Osteoblast (primary cell): ENCODE measurements at regions not wholly inside any gene's neighbourhood (a gene's known extent, or its start where the extent isn't known, plus 50 kb on each side); places are given as distances from the start of the nearest gene placed in this dataset.
"Not testable (repeated sequence)": the region's sequence is repeated elsewhere in the genome, so short reads cannot be mapped to it uniquely, and the experiment has no call there.

Experiments used
- DNase-seq: peaks from one replicate; pipeline ENCODE4 v3.0.0; 2011; ENCODE audit warnings: low spot score, mixed read lengths; ENCODE audit not compliant: insufficient read length; ENCODE audit errors: missing footprints
- H2AFZ ChIP-seq: 2 replicates; pipeline ENCODE4 v1.6.0; 2011; ENCODE audit warnings: mild to moderate bottlenecking, low read length
- H3K27ac ChIP-seq: 2 replicates; pipeline ENCODE4 v1.5.1; 2011; ENCODE audit warnings: mild to moderate bottlenecking, low read depth, low read length, moderate library complexity
- H3K27me3 ChIP-seq: 2 replicates; pipeline ENCODE4 v1.6.0; 2012; ENCODE audit warnings: mild to moderate bottlenecking, control low read depth, inconsistent platforms, low read length, moderate library complexity; ENCODE audit not compliant: insufficient read depth
- H3K36me3 ChIP-seq: 2 replicates; pipeline ENCODE4 v1.5.1; 2011; ENCODE audit warnings: mild to moderate bottlenecking, low read length, control low read depth, moderate library complexity; ENCODE audit not compliant: insufficient read depth
- H3K4me1 ChIP-seq: 2 replicates; pipeline ENCODE4 v1.5.1; 2011; ENCODE audit warnings: mild to moderate bottlenecking, low read length, control low read depth, moderate library complexity; ENCODE audit not compliant: insufficient read depth
- H3K4me2 ChIP-seq: 2 replicates; pipeline ENCODE4 v1.6.0; 2011; ENCODE audit warnings: mild to moderate bottlenecking, low read length; ENCODE audit not compliant: insufficient read depth
- H3K4me3 ChIP-seq: fragments of 200-600 bp; sonication (generic); 3 replicates; pipeline ENCODE4 v1.5.1; 2012; ENCODE audit warnings: mild to moderate bottlenecking, low read length, inconsistent platforms; ENCODE audit not compliant: insufficient read depth
- H3K79me2 ChIP-seq: 2 replicates; pipeline ENCODE4 v1.6.0; 2012; ENCODE audit warnings: mild to moderate bottlenecking, low read length, control low read depth, inconsistent platforms; ENCODE audit not compliant: insufficient read depth
- H3K9me3 ChIP-seq: 2 replicates; pipeline ENCODE4 v1.5.1; 2011; ENCODE audit warnings: low read depth, low read length, control low read depth
- H4K20me1 ChIP-seq: 2 replicates; pipeline ENCODE4 v1.6.0; 2012; ENCODE audit warnings: mild to moderate bottlenecking, low read length, control low read depth; ENCODE audit not compliant: insufficient read depth
- TF ChIP-seq, protein P1 (sequence below): IDR thresholded peaks from 2 replicates; pipeline ENCODE4 v1.5.1; 2011; ENCODE audit warnings: mild to moderate bottlenecking, low read depth, low read length, moderate library complexity; ENCODE audit errors: extremely low read depth

DNA sequence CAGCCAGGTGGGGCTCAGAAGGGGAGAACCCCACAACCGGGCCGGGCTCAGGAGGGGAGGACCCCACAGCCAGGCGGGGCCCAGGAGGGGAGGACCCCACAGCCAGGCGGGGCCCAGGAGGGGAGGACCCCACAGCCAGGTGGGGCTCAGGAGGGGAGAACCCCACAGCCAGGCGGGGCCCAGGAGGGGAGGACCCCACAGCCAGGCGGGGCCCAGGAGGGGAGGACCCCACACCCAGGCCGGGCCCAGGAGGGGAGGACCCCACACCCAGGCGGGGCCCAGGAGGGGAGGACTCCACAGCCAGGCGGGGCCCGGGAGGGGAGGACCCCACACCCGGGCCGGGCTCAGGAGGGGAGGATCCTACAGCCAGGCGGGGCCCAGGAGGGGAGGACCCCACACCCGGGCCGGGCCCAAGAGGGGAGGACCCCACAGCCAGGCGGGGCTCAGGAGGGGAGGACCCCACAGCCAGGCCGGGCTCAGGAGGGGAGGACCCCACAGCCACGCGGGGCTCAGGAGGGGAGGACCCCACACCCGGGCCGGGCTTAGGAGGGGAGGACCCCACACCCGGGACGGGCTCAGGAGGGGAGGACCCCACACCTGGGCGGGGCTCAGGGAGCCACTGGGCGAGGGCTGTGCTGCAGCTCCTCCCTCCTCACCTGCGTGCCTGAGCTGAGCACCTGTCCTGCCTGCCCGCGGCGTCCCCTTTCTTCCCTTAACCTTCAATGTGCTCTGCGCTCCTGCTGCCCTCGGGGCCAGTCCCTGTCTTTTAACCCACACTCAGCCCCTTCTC is 131.4 kb downstream of the IGLL1 start:
- H4K20me1 ChIP-seq, H3K4me3 ChIP-seq, H3K27me3 ChIP-seq, H3K36me3 ChIP-seq, H3K4me1 ChIP-seq, DNase-seq, H2AFZ ChIP-seq, H3K27ac ChIP-seq, H3K9me3 ChIP-seq, H3K4me2 ChIP-seq, H3K79me2 ChIP-seq: not testable (repeated sequence)

DNA sequence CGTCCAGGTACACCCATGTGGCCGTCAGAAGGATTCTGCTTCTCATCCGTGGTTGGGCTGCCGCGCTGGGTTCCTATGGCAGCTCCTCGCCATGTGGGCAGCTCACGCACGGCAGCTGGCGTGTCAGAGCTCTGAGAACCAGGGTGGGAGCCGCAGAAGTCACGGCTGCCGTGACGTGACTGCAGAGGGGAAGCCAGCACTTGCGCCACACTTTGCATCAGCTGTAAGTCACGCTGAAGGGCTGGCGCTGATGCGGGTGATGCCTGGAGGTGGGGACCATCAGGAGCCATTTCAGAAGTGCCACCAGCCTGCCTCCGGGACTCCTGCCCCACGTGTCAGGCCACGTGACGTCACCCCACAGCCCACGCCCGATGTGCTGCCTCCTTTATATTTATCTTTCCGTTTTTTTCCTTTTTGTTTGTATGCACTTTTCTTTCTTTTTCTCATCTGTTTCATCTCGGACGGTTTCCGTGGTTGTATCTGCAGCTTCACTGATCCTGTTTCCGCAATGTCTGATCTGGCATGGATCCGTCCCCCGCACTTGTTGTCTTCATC is 133.2 kb downstream of the IGLL1 start:
- no peak overlapping the region for H3K4me2 ChIP-seq
- no peaks in the 10 kb centered on the region for H3K27me3 ChIP-seq
- H3K36me3 ChIP-seq = no peaks in the 10 kb centered on the region
- no peak overlapping the region for H2AFZ ChIP-seq
- TF ChIP-seq, protein P1, sequence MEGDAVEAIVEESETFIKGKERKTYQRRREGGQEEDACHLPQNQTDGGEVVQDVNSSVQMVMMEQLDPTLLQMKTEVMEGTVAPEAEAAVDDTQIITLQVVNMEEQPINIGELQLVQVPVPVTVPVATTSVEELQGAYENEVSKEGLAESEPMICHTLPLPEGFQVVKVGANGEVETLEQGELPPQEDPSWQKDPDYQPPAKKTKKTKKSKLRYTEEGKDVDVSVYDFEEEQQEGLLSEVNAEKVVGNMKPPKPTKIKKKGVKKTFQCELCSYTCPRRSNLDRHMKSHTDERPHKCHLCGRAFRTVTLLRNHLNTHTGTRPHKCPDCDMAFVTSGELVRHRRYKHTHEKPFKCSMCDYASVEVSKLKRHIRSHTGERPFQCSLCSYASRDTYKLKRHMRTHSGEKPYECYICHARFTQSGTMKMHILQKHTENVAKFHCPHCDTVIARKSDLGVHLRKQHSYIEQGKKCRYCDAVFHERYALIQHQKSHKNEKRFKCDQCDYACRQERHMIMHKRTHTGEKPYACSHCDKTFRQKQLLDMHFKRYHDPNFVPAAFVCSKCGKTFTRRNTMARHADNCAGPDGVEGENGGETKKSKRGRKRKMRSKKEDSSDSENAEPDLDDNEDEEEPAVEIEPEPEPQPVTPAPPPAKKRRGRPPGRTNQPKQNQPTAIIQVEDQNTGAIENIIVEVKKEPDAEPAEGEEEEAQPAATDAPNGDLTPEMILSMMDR = no peak
- H3K4me1 ChIP-seq = no peaks in the 10 kb centered on the region
- no peak overlapping the region for H3K27ac ChIP-seq
- no peak for DNase-seq
- no peaks in the 10 kb centered on the region for H3K79me2 ChIP-seq
- H3K4me3 ChIP-seq = no peak overlapping the region
- no peaks in the 10 kb centered on the region for H4K20me1 ChIP-seq
- no peaks in the 10 kb centered on the region for H3K9me3 ChIP-seq

DNA sequence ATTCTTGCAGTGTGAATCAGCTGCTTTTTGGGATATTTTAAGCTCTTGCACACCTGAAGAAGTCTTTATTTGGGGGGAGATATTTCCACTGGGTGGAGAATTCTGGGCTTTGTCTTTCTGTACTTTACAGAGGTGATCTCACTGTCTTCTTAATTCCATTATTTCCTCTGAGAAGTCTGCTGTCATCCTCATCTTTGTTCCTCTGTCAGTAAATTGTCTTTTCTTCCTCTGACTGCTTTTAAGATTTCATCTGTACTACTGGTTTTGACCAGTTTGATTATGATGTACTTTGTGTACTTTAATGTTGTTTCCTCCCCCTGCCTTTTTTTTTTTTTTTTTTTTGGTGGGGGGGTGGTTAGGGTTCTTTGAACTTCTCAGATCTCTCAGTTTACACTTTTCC is 133.9 kb downstream of the IGLL1 start:
- H3K36me3 ChIP-seq, H3K27ac ChIP-seq, H3K4me3 ChIP-seq, H2AFZ ChIP-seq, DNase-seq, H3K79me2 ChIP-seq, H3K9me3 ChIP-seq, H3K4me2 ChIP-seq, H3K4me1 ChIP-seq, H3K27me3 ChIP-seq, H4K20me1 ChIP-seq: not testable (repeated sequence)

DNA sequence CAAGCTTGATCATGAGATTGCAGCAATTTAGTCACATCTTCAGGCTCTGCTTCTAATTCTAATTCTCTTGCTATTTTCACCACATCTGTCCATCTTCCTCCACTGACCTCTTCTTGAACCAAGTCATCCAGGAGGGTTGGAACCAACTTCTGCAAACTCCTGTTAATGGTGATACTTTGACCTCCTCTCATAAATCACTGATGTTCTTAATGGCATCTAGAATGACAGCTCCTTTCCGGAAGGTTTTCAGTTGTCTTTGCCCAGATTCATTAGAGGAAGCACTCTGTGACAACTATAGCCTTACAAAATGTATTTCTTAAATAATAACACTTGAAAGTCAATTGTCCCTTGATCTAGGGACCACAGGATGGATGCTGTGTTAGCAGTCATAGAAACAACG is 136.2 kb downstream of the IGLL1 start:
- H3K27ac ChIP-seq, H3K79me2 ChIP-seq, H3K4me3 ChIP-seq, H3K36me3 ChIP-seq, H3K9me3 ChIP-seq, H3K27me3 ChIP-seq, H2AFZ ChIP-seq, H3K4me2 ChIP-seq, H3K4me1 ChIP-seq, H4K20me1 ChIP-seq, DNase-seq: not testable (repeated sequence)

DNA sequence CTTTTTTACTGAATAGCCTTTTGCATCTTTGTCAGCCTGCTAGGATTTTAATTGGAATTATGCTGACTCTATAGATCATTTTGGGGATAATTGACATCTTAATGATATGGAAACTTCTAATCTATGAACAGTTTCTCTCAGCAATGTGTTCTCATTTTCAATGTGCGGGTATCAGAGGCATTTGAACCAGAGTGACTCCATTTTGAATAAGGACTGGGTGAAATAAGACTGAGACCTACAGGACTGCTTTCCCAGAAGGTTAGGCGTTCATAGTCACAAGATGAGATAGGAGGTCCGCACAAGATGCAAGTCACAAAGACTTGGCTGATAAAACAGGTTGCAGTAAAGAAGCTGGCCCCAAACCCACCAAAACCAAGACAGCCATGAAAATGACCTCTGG is 140.5 kb downstream of the IGLL1 start:
- H3K79me2 ChIP-seq, H3K27ac ChIP-seq, H3K36me3 ChIP-seq, H4K20me1 ChIP-seq, H3K4me2 ChIP-seq, H3K27me3 ChIP-seq, H3K4me3 ChIP-seq, H2AFZ ChIP-seq, H3K9me3 ChIP-seq, H3K4me1 ChIP-seq, DNase-seq: not testable (repeated sequence)

DNA sequence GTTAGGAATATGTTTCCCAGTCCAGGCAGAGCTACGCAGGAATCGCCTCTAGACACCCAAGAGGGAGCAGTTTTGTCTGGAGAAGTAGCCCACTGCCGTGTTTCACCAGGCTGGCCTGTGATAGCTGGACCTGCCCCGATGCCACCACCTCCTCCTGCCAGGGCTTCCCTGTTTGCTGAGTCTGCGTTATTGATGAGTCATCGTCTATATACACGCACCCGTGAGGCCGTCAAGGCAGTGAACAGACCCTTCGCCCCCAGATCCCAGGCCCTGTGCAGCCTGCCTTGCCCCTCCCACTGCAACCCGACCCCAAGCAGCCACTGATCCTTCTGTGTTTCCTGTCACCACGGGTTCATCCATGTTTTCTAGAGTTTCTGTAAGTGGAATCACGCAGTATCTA is 141.9 kb downstream of the IGLL1 start:
- no peak overlapping the region for H3K4me3 ChIP-seq
- DNase-seq = no peak
- TF ChIP-seq, protein P1 = no peak

More for the DNA sequence above, 141.9 kb downstream of the IGLL1 start:
- H3K27ac ChIP-seq = no peak overlapping the region
- no peaks in the 10 kb centered on the region for H3K36me3 ChIP-seq
- H3K4me1 ChIP-seq = no peaks in the 10 kb centered on the region
- no peaks in the 10 kb centered on the region for H3K9me3 ChIP-seq
- no peaks in the 10 kb centered on the region for H3K27me3 ChIP-seq
- H4K20me1 ChIP-seq = no peaks in the 10 kb centered on the region
- H2AFZ ChIP-seq = no peak overlapping the region
- no peaks in the 10 kb centered on the region for H3K79me2 ChIP-seq
- no peak overlapping the region for H3K4me2 ChIP-seq
